ENCODE measurements at regions not wholly inside any gene's neighbourhood (a gene's known extent, or its start where the extent isn't known, plus 50 kb on each side); places are given as distances from the start of the nearest gene placed in this dataset.

DNA sequence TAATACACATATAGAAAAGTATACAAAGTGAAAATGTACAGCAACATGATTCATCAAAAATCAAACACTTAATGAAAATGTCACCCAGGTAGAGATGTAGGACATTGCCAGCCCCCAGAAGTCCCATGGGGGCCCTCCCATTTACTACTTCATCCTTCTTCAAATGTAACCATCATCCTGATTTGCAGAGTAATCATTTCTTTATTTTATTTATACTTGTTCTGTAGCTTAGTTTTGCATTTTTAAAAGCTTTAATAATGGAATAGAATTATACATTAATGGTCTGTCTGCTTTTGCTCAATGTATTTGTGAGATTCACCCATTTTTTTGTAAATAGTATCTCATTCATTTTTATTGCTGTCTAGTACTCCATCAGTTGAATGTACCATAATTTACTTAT is 96.8 kb upstream of the CD55 start:
- no peak for DNase-seq
- Mint-ChIP-seq H3K27me3 (ENCODE audit: low read depth, poor library complexity) (no peaks in the 10 kb centered on the region), H3K9me3 (no peaks in the 10 kb centered on the region), H3K4me3 (no peak overlapping the region), H3K36me3 (ENCODE audit: low read depth) (no peaks in the 10 kb centered on the region), H3K4me1 (peaks cover 8% of the 10 kb centered on the region), H3K27ac (no peak overlapping the region)
- no peak for TF ChIP-seq CTCF (IDR thresholded peaks at IDR 0.05)

GRCh38 chr1:207227131-207227630 is 94.3 kb upstream of the CD55 start:
- Mint-ChIP-seq H3K27me3 (ENCODE audit: low read depth, poor library complexity) (no peaks in the 10 kb centered on the region), H3K4me1 (peaks cover 4% of the 10 kb centered on the region), H3K9me3 (no peaks in the 10 kb centered on the region), H3K27ac (no peak overlapping the region), H3K4me3 (no peak overlapping the region), H3K36me3 (ENCODE audit: low read depth) (no peaks in the 10 kb centered on the region)
- TF ChIP-seq CTCF (IDR thresholded peaks at IDR 0.05): no peak
- DNase-seq: no peak

DNA sequence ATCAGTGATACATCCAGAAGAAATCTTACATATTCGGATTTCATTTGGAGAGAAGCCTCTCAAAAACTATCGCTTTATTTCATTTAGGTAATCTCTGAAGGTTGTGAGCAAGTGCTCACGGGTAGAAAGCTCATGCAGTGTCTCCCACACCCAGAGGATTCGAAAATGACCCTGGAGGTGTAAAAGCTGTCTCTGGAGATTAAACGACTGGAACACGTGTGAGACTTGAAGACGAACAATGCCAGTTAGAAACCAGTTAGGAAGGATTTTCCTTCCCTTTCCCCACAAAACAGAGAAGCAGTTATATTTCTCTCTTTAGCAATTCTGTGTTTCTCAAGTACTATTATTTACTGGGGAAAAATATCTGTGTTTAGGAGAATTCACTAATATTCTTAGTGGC is 92.5 kb upstream of the CD55 start:
- H3K4me3 Mint-ChIP-seq: no peak overlapping the region
- DNase-seq: no peak
- H3K4me1 Mint-ChIP-seq: peaks cover 4% of the 10 kb centered on the region
- no peaks in the 10 kb centered on the region for H3K9me3 Mint-ChIP-seq
- no peaks in the 10 kb centered on the region for H3K36me3 Mint-ChIP-seq (ENCODE audit: low read depth)
- no peak overlapping the region for H3K27ac Mint-ChIP-seq
- no peak for TF ChIP-seq CTCF (IDR thresholded peaks at IDR 0.05)
- H3K27me3 Mint-ChIP-seq (ENCODE audit: low read depth, poor library complexity): no peaks in the 10 kb centered on the region

- Mint-ChIP-seq H3K4me3 (no peak overlapping the region), H3K27me3 (ENCODE audit: low read depth, poor library complexity) (no peaks in the 10 kb centered on the region), H3K4me1 (peaks cover 4% of the 10 kb centered on the region), H3K36me3 (ENCODE audit: low read depth) (no peaks in the 10 kb centered on the region), H3K27ac (no peak overlapping the region), H3K9me3 (no peaks in the 10 kb centered on the region)
- DNase-seq: no peak
- no peak for TF ChIP-seq CTCF (IDR thresholded peaks at IDR 0.05)
These were observed 91.0 kb upstream of the CD55 start for GRCh38 chr1:207230441-207230840.

DNA sequence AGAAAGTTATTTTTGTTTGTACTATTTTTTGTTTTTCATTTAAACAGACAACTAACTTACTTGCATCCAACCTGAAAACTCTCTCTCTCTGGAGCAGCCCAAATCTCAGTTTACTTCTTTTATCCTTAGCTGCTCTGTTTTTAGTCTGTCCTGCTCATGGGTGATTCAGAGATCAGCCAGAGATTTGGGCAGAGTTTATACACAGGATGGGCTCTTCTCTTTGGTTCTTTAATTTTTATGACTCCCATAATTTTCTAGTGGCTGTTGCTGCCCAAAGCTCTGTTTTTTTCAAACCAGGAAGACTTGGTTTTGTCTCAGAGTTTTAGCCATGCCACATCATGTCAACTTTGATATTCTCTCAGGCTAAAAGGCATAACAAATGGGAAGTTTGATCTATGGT is 86.8 kb upstream of the CD55 start:
- no peak for DNase-seq
- H3K4me1 Mint-ChIP-seq: no peaks in the 10 kb centered on the region
- no peak for TF ChIP-seq CTCF (IDR thresholded peaks at IDR 0.05)
- no peaks in the 10 kb centered on the region for H3K36me3 Mint-ChIP-seq (ENCODE audit: low read depth)
- no peak overlapping the region for H3K27ac Mint-ChIP-seq
- peaks cover 12% of the 10 kb centered on the region for H3K9me3 Mint-ChIP-seq
- H3K4me3 Mint-ChIP-seq: no peak overlapping the region
- peaks cover 4% of the 10 kb centered on the region for H3K27me3 Mint-ChIP-seq (ENCODE audit: low read depth, poor library complexity)

DNA sequence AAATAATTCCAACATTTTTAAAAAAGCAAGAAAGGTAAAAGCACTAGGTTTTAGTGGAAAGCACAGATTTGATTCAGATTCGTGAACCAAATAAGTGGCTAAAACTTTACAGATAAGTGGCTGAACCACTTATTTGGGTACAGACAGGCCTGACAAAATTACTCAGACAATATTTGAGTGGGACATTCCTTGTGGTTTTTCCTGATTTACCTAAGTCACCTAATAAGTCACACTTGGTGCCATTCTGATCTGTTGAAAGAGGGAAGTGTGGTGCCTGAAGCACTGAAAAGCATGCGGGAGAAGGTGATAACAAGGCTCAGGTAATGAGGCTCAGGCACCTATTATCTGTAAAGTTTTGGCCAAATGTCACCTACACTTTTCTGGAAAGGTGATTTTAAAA is 81.6 kb upstream of the CD55 start:
- TF ChIP-seq CTCF (IDR thresholded peaks at IDR 0.05): no peak
- no peak for DNase-seq
- Mint-ChIP-seq H3K4me1 (no peaks in the 10 kb centered on the region), H3K4me3 (no peak overlapping the region), H3K27me3 (ENCODE audit: low read depth, poor library complexity) (peaks cover 4% of the 10 kb centered on the region), H3K36me3 (ENCODE audit: low read depth) (no peaks in the 10 kb centered on the region), H3K9me3 (peaks cover 12% of the 10 kb centered on the region), H3K27ac (no peak overlapping the region)

All from nephron progenitor cell (in vitro differentiated cells).